RWPE2 (cell line): ENCODE measurements at regions not wholly inside any gene's neighbourhood (a gene's known extent, or its start where the extent isn't known, plus 50 kb on each side); places are given as distances from the start of the nearest gene placed in this dataset.

Source experiments
- ATAC-seq: fragments of 200-7000 bp; cut with Tn5 transposase; 3 replicates; pipeline ENCODE4 v1.9.1; 2021; ENCODE audit warnings: low read depth
- DNase-seq: peaks from one replicate; pipeline ENCODE4 v3.0.0-alpha.2; 2020; ENCODE audit warnings: low spot score
- H3K27ac ChIP-seq: fragments of 450-650 bp; 2 replicates; pipeline ENCODE4 v1.5.1; 2017; ENCODE audit warnings: mild to moderate bottlenecking; ENCODE audit not compliant: poor library complexity, severe bottlenecking
- H3K27me3 ChIP-seq: fragments of 250-450 bp; sonication (Bioruptor Pico); 2 replicates; pipeline ENCODE4 v1.5.1; 2021; ENCODE audit warnings: mild to moderate bottlenecking, moderate library complexity; ENCODE audit not compliant: insufficient read depth, poor library complexity, severe bottlenecking
- H3K36me3 ChIP-seq: fragments of 250-450 bp; sonication (Bioruptor Pico); 2 replicates; pipeline ENCODE4 v1.5.1; 2020; ENCODE audit warnings: low read depth, mild to moderate bottlenecking, moderate library complexity
- H3K4me1 ChIP-seq: fragments of 250-450 bp; sonication (Bioruptor Pico); 2 replicates; pipeline ENCODE4 v1.5.1; 2021; ENCODE audit warnings: mild to moderate bottlenecking, moderate library complexity; ENCODE audit not compliant: insufficient read depth, poor library complexity, severe bottlenecking
- H3K4me3 ChIP-seq: fragments of 250-450 bp; sonication (Bioruptor Pico); 2 replicates; pipeline ENCODE4 v1.5.1; 2021; ENCODE audit warnings: mild to moderate bottlenecking, moderate library complexity; ENCODE audit not compliant: severe bottlenecking
- H3K9me3 ChIP-seq: fragments of 250-450 bp; sonication (Bioruptor Pico); 2 replicates; pipeline ENCODE4 v1.5.1; 2021; ENCODE audit warnings: mild to moderate bottlenecking, moderate library complexity; ENCODE audit not compliant: severe bottlenecking
- TF ChIP-seq, protein P1 (sequence below): fragments of 450-650 bp; IDR thresholded peaks from one replicate; pipeline ENCODE4 v1.5.1; 2017; ENCODE audit warnings: mild to moderate bottlenecking, moderate library complexity; ENCODE audit not compliant: poor library complexity, severe bottlenecking

DNA sequence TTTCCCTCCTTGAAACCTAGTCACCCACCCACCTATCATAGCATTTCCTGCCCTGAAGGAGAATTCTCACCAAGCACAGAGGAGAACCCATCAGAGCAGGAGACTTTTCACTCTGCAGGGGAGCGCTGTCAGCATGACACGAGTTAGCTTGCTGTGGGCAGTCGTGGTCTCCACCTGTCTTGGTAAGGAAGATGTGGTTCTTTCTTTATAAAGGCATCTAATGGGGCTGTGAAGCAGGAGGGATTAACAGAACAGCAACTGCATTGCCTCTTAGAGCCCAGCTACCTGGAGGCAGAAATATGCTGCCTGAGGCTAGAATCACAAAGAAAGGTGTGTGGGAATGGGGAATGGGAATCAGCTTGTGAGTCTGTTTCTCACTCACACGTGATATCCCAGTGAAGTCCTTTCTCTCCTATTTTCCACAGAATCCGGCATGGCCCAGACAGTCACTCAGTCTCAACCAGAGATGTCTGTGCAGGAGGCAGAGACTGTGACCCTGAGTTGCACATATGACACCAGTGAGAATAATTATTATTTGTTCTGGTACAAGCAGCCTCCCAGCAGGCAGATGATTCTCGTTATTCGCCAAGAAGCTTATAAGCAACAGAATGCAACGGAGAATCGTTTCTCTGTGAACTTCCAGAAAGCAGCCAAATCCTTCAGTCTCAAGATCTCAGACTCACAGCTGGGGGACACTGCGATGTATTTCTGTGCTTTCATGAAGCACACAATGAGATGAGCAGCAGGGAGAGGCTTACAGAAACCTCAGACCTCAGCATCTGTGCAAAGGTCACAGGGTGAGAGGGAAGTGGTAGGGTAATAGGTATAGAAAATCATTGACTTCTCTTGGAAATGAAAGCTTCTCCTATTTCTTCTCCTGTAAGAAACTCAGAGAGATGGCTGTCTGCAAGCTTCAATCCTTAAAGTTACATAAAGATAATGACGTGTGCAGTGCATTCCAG is 316.9 kb downstream of the DAD1 start:
- ATAC-seq (no peak), DNase-seq (no peak)

DNA sequence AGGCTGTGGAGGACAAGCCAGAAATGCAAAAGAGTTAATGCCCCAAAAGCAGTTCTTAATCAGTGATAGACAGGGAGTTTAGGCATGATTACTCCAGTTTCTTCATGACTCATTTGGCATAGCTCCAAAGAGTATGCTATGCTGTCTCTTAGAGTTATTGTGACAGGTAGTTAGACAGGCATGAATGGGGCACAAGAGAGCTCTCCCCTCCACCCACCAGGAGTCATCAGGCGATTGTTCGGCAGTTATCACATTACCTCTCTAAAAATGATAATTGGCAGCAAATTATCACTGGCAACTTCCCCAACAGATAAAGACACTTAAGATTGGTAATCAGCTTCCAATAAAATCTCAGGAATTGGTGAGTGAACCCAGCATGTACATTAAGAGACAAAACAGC is 320.1 kb downstream of the DAD1 start:
- peaks cover 48% of the 10 kb centered on the region for H3K4me1 ChIP-seq
- TF ChIP-seq, protein P1, sequence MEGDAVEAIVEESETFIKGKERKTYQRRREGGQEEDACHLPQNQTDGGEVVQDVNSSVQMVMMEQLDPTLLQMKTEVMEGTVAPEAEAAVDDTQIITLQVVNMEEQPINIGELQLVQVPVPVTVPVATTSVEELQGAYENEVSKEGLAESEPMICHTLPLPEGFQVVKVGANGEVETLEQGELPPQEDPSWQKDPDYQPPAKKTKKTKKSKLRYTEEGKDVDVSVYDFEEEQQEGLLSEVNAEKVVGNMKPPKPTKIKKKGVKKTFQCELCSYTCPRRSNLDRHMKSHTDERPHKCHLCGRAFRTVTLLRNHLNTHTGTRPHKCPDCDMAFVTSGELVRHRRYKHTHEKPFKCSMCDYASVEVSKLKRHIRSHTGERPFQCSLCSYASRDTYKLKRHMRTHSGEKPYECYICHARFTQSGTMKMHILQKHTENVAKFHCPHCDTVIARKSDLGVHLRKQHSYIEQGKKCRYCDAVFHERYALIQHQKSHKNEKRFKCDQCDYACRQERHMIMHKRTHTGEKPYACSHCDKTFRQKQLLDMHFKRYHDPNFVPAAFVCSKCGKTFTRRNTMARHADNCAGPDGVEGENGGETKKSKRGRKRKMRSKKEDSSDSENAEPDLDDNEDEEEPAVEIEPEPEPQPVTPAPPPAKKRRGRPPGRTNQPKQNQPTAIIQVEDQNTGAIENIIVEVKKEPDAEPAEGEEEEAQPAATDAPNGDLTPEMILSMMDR, result no peak
- H3K4me3 ChIP-seq, result no peak overlapping the region
- H3K9me3 ChIP-seq, result no peaks in the 10 kb centered on the region
- peak; percentile 84 for ATAC-seq
- DNase-seq, result no peak
- no peaks in the 10 kb centered on the region for H3K27me3 ChIP-seq
- H3K36me3 ChIP-seq, result no peaks in the 10 kb centered on the region
- H3K27ac ChIP-seq, result peak overlapping the region; percentile 72

More for the DNA sequence above, 316.9 kb downstream of the DAD1 start:
- Histone ChIP-seq H3K4me3 (no peak overlapping the region), H3K27me3 (no peaks in the 10 kb centered on the region), H3K36me3 (no peaks in the 10 kb centered on the region), H3K27ac (no peak overlapping the region), H3K4me1 (peaks cover 20% of the 10 kb centered on the region), H3K9me3 (no peaks in the 10 kb centered on the region)
- TF ChIP-seq, protein P1, result no peak

DNA sequence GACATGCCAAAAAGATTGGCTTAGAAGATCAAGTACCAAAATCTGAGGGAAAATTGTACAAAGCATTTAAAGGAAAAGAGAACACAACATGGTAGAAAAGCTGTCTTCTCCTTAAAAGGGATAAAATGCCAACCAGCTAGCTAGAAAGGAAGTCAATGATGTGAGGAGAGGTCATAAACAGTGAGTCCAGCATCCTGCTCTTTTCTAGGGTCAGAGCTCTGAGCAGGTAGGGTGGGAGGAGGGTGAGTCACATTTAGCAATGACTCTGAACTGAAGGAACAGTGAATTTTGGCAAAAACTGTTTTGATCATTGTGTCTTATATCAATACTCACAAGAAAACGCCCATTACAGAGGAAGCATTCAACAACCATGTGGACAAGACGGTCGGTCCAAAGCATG is 322.3 kb downstream of the DAD1 start:
- Histone ChIP-seq H3K4me1 (peaks cover 54% of the 10 kb centered on the region), H3K27me3 (no peaks in the 10 kb centered on the region), H3K4me3 (no peak overlapping the region), H3K27ac (peak overlapping the region; percentile 72), H3K9me3 (no peaks in the 10 kb centered on the region), H3K36me3 (no peaks in the 10 kb centered on the region)
- TF ChIP-seq, protein P1, result no peak
- ATAC-seq (peak; percentile 14; the same call in 1 of the 3 replicates), DNase-seq (no peak)

DNA sequence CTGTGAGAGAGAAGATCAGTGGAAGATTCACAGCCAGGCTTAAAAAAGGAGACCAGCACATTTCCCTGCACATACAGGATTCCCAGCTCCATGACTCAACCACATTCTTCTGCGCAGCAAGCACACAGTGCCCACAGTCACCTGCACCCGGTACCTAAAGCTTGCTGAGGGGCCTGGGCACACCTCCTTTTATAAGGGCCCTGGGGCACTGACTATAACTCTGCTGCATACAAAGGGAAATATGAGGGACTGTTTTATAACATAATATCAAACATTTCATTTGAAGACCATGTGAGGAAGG is 322.9 kb downstream of the DAD1 start:
- Histone ChIP-seq H3K36me3 (no peaks in the 10 kb centered on the region), H3K27me3 (no peaks in the 10 kb centered on the region), H3K4me3 (no peak overlapping the region), H3K4me1 (peaks cover 54% of the 10 kb centered on the region), H3K27ac (peak overlapping the region; percentile 72), H3K9me3 (no peaks in the 10 kb centered on the region)
- DNase-seq, result no peak
- peak; percentile 69 for ATAC-seq
- TF ChIP-seq, protein P1, result no peak
